ENCODE measurements at regions not wholly inside any gene's neighbourhood (a gene's known extent, or its start where the extent isn't known, plus 50 kb on each side); places are given as distances from the start of the nearest gene placed in this dataset.

GRCh38 chr6:48866682-48867081 lies 596.4 kb downstream of the MMUT start:
- 82 to 88% (median 83%) methylated on average over 3 of the region's 3 CpGs for WGBS, 3 donors
- TF ChIP-seq POLR2A (IDR thresholded peaks at IDR 0.05), result no peak
- TF ChIP-seq EP300 (IDR thresholded peaks at IDR 0.05), result no peak
- Histone ChIP-seq H3K27ac (no peak overlapping the region), H3K36me3 (no peaks in the 10 kb centered on the region), H3K27me3 (no peaks in the 10 kb centered on the region), H3K4me3 (no peak overlapping the region), H3K9me3 (no peaks in the 10 kb centered on the region), H3K4me1 (ENCODE audit: insufficient read depth) (no peaks in the 10 kb centered on the region)
- intact Hi-C loops (cut with DNase I), result no loop called here
- DNase-seq, result no peak

- no peaks in the 10 kb centered on the region for H3K27me3 ChIP-seq
- TF ChIP-seq POLR2A (IDR thresholded peaks at IDR 0.05) (no peak), EP300 (IDR thresholded peaks at IDR 0.05) (no peak), CTCF (IDR thresholded peaks at IDR 0.05) (no peak)
- intact Hi-C loops (cut with DNase I), result no loop called here
- no peaks in the 10 kb centered on the region for H3K4me1 ChIP-seq (ENCODE audit: insufficient read depth)
- H3K9me3 ChIP-seq, result no peaks in the 10 kb centered on the region
- H3K36me3 ChIP-seq, result no peaks in the 10 kb centered on the region
- WGBS, 3 donors, result 89 to 96% (median 90%) methylated on average over 3 of the region's 3 CpGs
- DNase-seq, result no peak
- H3K27ac ChIP-seq, result no peak overlapping the region
- H3K4me3 ChIP-seq, result no peak overlapping the region
These were observed 602.9 kb downstream of the MMUT start for GRCh38 chr6:48860175-48860574.

DNA sequence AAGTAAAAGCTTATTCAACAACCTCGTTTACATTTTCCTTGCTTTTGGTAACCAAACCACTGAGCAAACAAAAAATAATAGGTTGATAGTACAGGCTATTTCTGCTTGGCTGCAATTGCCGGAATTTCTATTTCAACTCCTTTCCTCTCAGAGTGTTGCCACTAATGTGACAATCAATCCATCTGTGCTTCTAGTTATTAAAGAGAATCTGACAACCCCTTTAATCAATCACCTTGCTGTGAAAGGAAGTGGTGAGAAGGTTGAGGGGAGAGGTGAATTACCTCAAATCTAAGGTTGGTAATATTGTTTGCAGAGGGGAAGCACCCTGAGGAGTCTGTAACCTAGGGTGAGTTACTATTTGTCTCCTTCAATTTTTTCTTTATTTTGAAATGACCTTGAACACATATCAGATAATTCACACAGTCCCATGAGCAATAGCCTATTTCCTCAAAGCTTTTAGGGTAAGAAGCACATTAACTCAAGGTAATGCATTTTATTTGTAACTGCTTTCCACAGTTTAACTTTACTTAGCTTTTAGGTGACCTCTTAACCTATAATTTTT lies 603.4 kb downstream of the MMUT start:
- no peak for DNase-seq
- intact Hi-C loops (cut with DNase I), result no loop called here
- TF ChIP-seq EP300 (IDR thresholded peaks at IDR 0.05) (no peak), CTCF (IDR thresholded peaks at IDR 0.05) (no peak), POLR2A (IDR thresholded peaks at IDR 0.05) (no peak)
- H3K27ac ChIP-seq, result no peak overlapping the region
- no peaks in the 10 kb centered on the region for H3K36me3 ChIP-seq
- no peaks in the 10 kb centered on the region for H3K9me3 ChIP-seq
- H3K4me3 ChIP-seq, result no peak overlapping the region
- 20 to 45% (median 33%) methylated on average over 2 of the region's 2 CpGs for WGBS, 3 donors
- no peaks in the 10 kb centered on the region for H3K4me1 ChIP-seq (ENCODE audit: insufficient read depth)
- no peaks in the 10 kb centered on the region for H3K27me3 ChIP-seq

DNA sequence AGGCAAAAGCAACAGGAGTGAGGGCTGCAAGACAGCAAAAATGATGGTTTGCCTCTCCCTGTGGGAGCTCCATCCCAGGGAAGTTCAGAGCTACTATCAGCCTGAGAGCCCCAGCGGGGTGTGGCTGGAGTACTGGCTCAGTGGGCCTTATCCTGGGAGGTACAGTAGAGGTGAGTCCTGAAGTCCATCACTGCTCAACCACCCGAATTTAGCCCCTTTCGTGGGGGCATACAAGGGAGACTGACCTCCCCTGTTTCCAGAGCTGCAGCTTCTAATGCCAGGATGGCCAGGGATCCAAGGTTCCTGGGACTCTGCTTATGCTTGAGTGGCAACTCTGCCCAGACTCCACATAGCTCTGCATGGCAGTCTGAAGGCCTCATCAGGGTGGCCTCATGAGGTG lies 617.8 kb downstream of the MMUT start:
- no peaks in the 10 kb centered on the region for H3K36me3 ChIP-seq
- no peak overlapping the region for H3K27ac ChIP-seq
- no peak overlapping the region for H3K4me3 ChIP-seq
- H3K4me1 ChIP-seq (ENCODE audit: insufficient read depth), result no peaks in the 10 kb centered on the region
- DNase-seq, result no peak
- no peaks in the 10 kb centered on the region for H3K27me3 ChIP-seq
- TF ChIP-seq EP300 (IDR thresholded peaks at IDR 0.05), result no peak
- no peak for TF ChIP-seq POLR2A (IDR thresholded peaks at IDR 0.05)
- no peak for TF ChIP-seq CTCF (IDR thresholded peaks at IDR 0.05)
- intact Hi-C loops (cut with DNase I), result no loop called here
- WGBS, 3 donors, result 63 to 83% (median 75%) methylated on average over 3 of the region's 3 CpGs
- H3K9me3 ChIP-seq, result no peaks in the 10 kb centered on the region

- no peak overlapping the region for H3K27ac ChIP-seq
- H3K4me3 ChIP-seq, result no peak overlapping the region
- H3K27me3 ChIP-seq, result no peaks in the 10 kb centered on the region
- intact Hi-C loops (cut with DNase I), result no loop called here
- DNase-seq, result no peak
- no peaks in the 10 kb centered on the region for H3K9me3 ChIP-seq
- H3K4me1 ChIP-seq (ENCODE audit: insufficient read depth), result no peaks in the 10 kb centered on the region
- H3K36me3 ChIP-seq, result no peaks in the 10 kb centered on the region
- WGBS, 3 donors, result 85 to 88% (median 86%) methylated on average over 2 of the region's 2 CpGs
- TF ChIP-seq POLR2A (IDR thresholded peaks at IDR 0.05) (no peak), EP300 (IDR thresholded peaks at IDR 0.05) (no peak), CTCF (IDR thresholded peaks at IDR 0.05) (no peak)
These were observed 618.4 kb downstream of the MMUT start for GRCh38 chr6:48844696-48845095.
